GM18505 (cell line): ENCODE measurements at regions not wholly inside any gene's neighbourhood (a gene's known extent, or its start where the extent isn't known, plus 50 kb on each side); places are given as distances from the start of the nearest gene placed in this dataset.
A peak's percentile ranks its signal among the peaks of the same experiment; 100 is the strongest.

ENCODE experiments used
- ATAC-seq: cut with Tn5 transposase; IDR thresholded peaks from one replicate; pipeline ENCODE4 v1.9.1; 2021; ENCODE audit not compliant: unreplicated experiment
- POLR2A ChIP-seq: IDR thresholded peaks from 4 replicates; pipeline ENCODE4 v1.6.1; 2011; ENCODE audit warnings: borderline replicate concordance; ENCODE audit not compliant: insufficient read depth, insufficient read length; ENCODE audit errors: extremely low read depth

DNA sequence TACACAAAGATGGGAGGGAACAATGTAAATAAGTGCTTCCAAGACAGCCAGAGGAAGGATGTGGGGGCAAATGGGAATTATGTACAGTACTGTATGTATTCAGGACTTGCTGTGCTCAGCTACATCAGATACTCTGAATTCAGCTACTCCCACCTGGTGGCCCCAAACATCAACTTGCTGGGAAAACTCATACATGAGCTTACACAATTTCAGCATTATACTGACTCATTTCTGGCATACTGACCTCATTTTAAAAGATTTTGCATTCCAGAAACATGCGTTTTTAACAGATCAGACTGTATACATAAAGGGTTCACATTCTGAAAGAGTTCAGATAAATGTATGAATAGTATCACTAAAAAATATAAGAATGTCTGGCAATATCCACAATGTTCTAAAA lies 59.7 kb downstream of the GPX5 start:
- no peak for ATAC-seq
- TF ChIP-seq POLR2A = no peak

DNA sequence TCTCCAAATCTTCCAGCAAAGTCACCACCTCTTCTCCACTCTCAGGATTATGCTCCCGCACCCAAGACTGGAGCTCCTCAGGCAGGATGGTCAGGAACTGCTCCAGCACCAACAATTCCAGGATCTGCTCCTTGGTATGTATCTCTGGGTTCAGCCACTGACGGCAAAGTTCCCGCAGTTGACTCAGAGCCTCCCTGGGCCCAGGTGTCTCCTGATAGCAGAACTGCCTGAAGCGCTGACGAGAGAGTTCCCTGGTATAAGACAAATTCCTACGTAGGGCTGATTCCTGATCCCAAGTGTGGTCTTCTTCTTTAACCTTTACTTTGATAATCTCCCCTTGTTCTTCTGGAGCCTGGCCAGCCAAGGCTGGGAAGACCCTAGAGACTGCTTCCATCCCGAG lies 60.6 kb downstream of the GPX5 start:
- no peak for TF ChIP-seq POLR2A
- ATAC-seq = no peak

DNA sequence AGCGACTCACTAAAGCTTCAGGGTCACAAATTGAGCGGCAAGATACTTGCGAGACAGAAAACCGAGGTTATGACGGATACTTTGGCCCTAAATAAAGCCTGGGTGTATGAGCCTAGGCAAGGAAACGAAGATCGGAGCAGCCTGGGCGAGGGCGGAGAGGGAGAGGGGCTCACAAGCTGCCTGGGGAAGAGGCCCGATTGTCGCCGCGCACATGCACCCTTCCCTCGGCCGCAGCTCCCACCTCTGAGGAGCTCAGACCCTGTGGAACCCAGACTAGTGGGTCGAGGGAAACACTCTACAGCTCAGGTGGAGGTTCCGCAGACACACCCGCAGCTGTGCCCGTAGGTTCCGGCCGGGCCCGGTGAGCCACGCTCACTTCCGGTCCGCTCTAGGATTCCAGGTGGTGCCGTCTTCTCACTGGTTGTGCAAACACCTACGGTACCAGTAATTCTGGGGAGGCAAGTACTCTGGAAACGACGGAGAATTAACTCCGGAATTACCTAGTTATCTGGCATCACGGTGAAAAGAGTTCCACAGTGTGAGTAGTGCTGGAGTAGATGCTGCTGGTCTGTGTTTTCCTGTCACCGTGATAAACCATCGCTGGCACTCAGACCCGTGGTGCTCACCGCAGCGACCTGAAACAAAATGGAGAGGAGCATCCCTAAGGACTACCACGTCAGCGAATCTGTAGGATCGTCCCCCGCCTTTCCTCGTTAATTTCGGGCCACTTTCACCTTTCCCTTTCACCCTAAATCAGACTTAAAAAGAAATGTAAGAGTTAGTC lies 61.5 kb downstream of the GPX5 start:
- TF ChIP-seq POLR2A = peak; percentile 79
- peak; percentile 65 for ATAC-seq

DNA sequence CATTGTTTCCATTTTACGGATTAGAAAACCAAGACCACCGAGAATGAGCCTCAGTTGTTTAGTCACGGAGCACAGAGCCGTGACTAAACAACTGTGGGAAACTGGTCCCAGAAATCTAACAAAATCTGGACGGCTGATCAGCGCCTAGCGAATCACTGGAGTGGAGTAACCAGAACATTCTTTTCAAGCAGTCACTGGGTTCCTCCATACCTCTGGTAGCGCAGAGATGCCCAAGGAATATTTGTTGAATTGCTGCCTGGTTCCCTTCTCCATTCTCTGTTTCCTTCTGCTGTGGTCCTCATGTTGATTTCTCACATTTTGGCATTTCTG lies 62.0 kb downstream of the GPX5 start:
- TF ChIP-seq POLR2A = no peak
- ATAC-seq = no peak

DNA sequence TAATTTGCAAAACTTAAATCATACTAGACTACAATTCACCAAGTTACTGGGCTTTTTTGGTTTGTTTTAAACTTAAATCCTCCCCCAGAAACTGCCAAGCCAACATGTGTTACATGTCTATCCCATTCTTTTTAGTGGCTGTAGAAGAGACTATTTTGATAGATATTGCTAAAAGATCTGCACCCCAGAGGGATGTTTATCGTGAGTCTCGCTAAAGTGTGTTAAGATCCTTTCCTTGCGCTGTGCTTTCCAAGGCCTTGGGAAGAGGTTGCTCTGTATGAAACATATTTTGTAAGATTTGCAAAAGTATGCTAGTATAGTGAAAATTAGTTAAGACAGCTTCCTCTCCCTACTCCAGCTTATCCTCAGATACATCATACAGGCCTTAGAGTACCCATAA lies 63.0 kb downstream of the GPX5 start:
- no peak for ATAC-seq
- TF ChIP-seq POLR2A = no peak

DNA sequence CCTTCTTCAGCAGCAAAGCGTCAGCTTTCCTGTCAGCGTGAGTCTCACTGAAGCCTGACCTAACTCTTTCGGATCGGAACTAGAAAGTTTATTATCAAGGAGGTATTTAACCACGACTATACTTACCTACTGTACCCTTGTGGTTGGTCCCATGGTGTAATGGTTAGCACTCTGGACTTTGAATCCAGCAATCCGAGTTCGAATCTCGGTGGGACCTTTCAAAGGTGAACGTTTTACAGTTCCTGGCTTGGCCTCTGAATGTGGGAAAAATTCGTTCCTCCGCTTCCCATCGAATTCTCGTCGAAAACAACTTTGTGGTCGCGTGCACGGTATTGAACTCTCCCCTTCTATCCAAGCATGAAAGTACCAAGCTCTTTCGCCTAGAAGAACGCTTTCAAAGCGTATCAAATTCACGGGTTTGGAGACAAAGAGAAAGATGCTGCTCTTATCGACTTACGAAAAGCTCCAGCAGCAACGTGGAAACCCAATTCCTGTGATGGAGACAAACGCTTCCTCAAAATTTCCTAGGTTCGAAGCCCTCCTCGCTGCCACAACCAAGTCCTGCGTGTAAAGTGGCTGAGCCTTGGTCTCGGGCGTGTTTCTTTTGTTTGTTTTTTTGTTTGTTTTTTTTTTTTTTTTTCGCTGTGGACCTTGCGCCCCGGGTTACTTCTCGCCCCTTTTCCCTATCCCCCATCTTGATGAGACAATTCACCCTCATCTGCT lies 63.7 kb downstream of the GPX5 start:
- peak; percentile 66 for ATAC-seq
- TF ChIP-seq POLR2A = no peak

DNA sequence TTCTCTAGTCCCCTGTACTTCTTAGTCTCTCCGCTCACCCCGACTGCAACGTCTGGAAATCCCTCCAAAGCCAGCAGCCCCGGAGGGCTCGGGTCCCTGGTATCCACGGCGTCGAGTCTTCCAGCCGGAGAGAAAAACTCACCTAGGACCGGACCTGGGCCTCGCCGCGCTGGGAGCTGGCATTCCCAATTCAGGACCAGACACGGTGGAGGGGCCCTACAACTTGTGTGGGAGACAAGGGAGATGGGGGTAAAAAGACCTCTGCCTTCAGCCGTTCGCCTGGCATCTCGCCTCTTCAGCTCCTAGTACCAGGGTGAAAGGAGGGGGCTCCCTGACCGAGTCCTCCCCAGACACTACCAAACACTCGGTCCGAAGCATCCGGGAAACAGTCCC lies 64.3 kb downstream of the GPX5 start:
- ATAC-seq = no peak
- no peak for TF ChIP-seq POLR2A

DNA sequence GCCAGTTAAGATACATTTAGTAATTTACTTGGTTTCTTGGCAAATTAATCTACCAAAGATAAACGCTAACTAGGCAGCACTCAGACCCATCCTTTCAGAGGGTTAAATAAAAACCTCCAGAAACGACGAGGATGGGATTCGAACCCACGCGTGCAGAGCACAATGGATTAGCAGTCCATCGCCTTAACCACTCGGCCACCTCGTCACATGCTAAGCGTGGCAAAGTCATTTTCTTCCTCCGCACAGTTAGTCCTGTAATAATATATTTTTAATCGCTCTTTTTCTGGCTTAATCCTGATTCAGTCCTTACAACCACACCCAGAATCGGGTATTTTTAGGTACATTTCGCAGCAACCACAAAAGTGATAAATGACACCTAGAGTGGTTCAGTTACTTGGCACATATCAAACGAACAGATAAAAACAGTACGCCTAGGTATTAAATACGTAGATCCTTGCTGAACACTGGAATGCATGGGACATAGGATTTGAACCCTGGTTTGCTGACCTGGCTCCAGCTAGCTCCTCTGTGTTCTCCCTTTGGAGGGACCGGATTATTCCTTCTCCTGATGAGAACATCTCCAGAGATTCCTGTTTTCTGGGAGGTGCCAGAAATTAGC lies 71.6 kb downstream of the GPX5 start:
- TF ChIP-seq POLR2A = no peak
- ATAC-seq = no peak

DNA sequence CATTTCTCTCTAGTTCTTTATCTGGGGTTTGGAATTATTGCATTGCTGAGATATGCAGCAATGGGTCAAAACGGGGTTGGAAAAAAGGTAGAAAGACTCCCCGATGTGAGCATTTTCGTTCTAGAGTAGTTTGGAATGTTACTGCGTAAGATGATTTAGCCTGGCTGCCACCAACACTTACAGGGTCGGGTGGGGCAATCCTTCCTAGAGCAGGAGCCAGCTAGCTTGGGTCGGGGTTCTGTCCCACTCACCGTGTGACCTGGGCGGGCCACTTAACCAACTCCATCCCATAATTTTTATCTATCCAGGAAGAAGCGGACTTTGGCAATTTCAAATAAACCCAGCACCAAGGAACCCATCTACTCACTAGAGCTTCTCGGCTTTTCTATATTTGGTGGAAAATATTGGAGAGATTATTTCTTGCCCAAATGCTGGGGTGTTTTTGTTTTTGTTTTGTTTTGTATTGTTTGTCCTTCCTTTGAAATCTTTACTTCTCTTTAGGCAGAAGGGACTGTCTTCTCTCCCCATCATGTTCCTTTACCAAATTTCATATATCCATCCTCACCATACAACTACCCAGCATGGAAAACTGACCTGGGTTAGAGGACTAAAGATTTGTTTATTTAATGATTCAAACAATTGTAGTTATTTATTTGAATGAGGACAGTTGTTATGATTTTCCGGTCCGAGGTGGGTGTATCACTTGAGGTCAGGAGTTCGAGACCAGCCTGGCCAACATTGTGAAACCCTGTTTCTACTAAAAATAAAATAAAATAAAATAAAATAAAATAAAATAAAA lies 72.4 kb downstream of the GPX5 start:
- no peak for ATAC-seq
- TF ChIP-seq POLR2A = no peak

DNA sequence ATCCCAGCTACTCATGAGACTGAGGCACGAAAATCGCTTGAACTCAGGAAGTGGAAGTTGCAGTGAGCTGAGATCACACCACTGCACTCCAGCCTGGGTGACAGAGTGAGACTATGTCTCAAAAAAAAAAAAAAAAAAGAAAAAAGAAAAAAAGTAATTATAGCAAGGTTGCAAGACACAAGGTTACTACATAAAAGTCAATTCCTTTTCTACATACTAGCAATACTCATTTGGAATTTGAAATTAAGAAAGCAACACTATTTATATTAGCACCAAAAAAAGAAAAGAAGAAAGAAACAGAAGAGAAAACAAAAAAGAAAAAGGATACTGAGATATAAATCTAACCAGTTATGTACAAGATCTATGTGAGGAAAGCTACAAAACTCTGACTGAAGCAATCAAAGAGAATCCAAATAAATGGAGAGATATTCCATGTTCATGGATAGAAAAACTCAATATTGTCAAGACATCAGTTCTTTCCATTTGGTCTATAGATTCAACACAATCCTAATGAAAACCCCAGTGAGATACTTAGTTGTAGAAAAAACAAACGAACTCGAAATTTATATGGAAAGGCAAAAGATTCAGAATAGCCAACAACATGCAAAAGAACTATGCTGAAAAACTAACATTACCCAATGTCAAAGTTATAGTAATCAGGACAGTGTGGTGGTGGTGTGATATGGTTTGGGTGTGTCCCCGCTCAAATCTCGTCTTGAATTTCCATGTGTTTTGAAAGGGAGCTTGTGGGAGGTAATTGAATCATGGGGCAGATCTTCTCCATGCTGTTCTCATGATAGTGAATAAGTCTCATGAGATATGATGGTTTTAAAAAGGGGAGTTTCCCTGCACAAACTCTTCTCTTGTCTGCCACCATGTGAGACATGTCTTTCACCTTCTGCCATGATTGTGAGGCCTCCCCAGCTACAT lies 73.3 kb downstream of the GPX5 start:
- TF ChIP-seq POLR2A = no peak
- ATAC-seq = no peak

DNA sequence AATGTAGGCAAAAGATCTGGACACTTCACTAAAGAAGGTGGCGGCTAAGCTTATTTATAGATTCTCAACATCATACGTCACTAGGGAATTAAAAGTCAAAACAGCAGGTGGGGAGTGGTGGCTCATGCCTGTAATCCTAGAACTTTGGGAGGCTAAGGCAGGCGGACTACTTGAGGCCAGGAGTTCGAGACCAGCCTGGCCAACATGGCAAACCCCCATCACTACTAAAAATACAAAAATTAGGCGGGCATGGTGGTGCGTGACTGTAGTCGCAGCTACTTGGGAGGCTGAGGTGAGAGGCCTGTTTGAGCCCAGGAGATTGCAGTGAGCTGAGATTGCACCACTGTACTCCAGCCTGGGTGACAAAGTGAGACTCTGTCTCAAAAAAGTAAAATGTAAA lies 74.6 kb downstream of the GPX5 start:
- ATAC-seq = no peak
- no peak for TF ChIP-seq POLR2A

DNA sequence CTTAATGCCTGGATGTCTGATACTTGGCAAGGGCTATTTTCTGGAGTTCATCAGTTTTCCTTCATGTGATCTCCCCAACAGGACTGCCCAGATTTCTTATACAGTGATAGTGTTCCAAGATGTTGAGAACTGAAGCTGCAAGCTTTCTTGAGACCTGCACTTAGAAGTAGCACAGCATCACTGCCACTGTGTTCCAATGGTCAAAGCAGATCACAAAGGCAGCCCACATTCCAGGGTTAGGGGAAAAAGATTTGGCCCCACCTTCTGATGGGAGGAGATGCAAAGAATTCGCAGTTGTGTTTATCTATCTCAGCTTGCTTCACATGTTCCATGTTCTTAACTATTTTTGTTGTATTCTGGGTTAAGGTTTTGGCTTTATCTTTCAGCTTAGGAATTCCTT lies 78.2 kb downstream of the GPX5 start:
- ATAC-seq = no peak
- TF ChIP-seq POLR2A = no peak
